ENCODE measurements at regions not wholly inside any gene's neighbourhood (a gene's known extent, or its start where the extent isn't known, plus 50 kb on each side); places are given as distances from the start of the nearest gene placed in this dataset.

- Histone ChIP-seq H3K4me1 (ENCODE audit: low read length) (no peaks in the 10 kb centered on the region), H3K9me3 (ENCODE audit: insufficient read depth, low read length) (no peaks in the 10 kb centered on the region), H4K20me1 (ENCODE audit: insufficient read depth, low read length) (no peaks in the 10 kb centered on the region), H3K27me3 (ENCODE audit: low read depth, low read length) (no peaks in the 10 kb centered on the region), H3K27ac (ENCODE audit: low read length) (no peak overlapping the region), H3K4me3 (ENCODE audit: low read length) (no peak overlapping the region), H2AFZ (ENCODE audit: low read depth, low read length) (no peak overlapping the region), H3K9ac (ENCODE audit: low read length) (no peak overlapping the region), H3K4me2 (ENCODE audit: low read length) (no peak overlapping the region), H3K36me3 (replicated peaks; ENCODE audit: low read depth, low read length) (no peaks in the 10 kb centered on the region), H3K79me2 (ENCODE audit: low read length) (no peaks in the 10 kb centered on the region)
- TF ChIP-seq CTCF (IDR thresholded peaks at IDR 0.05; ENCODE audit: low read depth, low read length) (no peak), EZH2phosphoT487 (IDR thresholded peaks at IDR 0.05; ENCODE audit: low read depth) (no peak)
Observed at GRCh38 chr10:130800281-130800680, 511.2 kb downstream of the TCERG1L start.

- no peak for TF ChIP-seq CTCF (IDR thresholded peaks at IDR 0.05; ENCODE audit: low read depth, low read length)
- Histone ChIP-seq H3K9me3 (ENCODE audit: insufficient read depth, low read length) (no peaks in the 10 kb centered on the region), H3K27ac (ENCODE audit: low read length) (no peak overlapping the region), H4K20me1 (ENCODE audit: insufficient read depth, low read length) (no peaks in the 10 kb centered on the region), H3K4me2 (ENCODE audit: low read length) (no peak overlapping the region), H3K36me3 (replicated peaks; ENCODE audit: low read depth, low read length) (no peaks in the 10 kb centered on the region), H3K79me2 (ENCODE audit: low read length) (no peaks in the 10 kb centered on the region), H3K9ac (ENCODE audit: low read length) (no peak overlapping the region), H2AFZ (ENCODE audit: low read depth, low read length) (no peak overlapping the region), H3K27me3 (ENCODE audit: low read depth, low read length) (no peaks in the 10 kb centered on the region), H3K4me1 (ENCODE audit: low read length) (no peaks in the 10 kb centered on the region), H3K4me3 (ENCODE audit: low read length) (no peak overlapping the region)
Observed at GRCh38 chr10:130801276-130801675, 510.2 kb downstream of the TCERG1L start.

GRCh38 chr10:130801784-130802183 is 509.7 kb downstream of the TCERG1L start:
- no peaks in the 10 kb centered on the region for H4K20me1 ChIP-seq (ENCODE audit: insufficient read depth, low read length)
- no peaks in the 10 kb centered on the region for H3K4me1 ChIP-seq (ENCODE audit: low read length)
- H3K27ac ChIP-seq (ENCODE audit: low read length) = no peak overlapping the region
- no peaks in the 10 kb centered on the region for H3K79me2 ChIP-seq (ENCODE audit: low read length)
- H2AFZ ChIP-seq (ENCODE audit: low read depth, low read length) = no peak overlapping the region
- H3K4me3 ChIP-seq (ENCODE audit: low read length) = no peak overlapping the region
- TF ChIP-seq CTCF (IDR thresholded peaks at IDR 0.05; ENCODE audit: low read depth, low read length) (no peak), EZH2phosphoT487 (IDR thresholded peaks at IDR 0.05; ENCODE audit: low read depth) (no peak)
- no peak overlapping the region for H3K9ac ChIP-seq (ENCODE audit: low read length)
- no peaks in the 10 kb centered on the region for H3K27me3 ChIP-seq (ENCODE audit: low read depth, low read length)
- no peaks in the 10 kb centered on the region for H3K9me3 ChIP-seq (ENCODE audit: insufficient read depth, low read length)
- H3K4me2 ChIP-seq (ENCODE audit: low read length) = no peak overlapping the region
- H3K36me3 ChIP-seq (replicated peaks; ENCODE audit: low read depth, low read length) = no peaks in the 10 kb centered on the region

- Histone ChIP-seq H3K9me3 (ENCODE audit: insufficient read depth, low read length) (no peaks in the 10 kb centered on the region), H3K79me2 (ENCODE audit: low read length) (no peaks in the 10 kb centered on the region), H3K27me3 (ENCODE audit: low read depth, low read length) (no peaks in the 10 kb centered on the region), H4K20me1 (ENCODE audit: insufficient read depth, low read length) (no peaks in the 10 kb centered on the region), H3K4me1 (ENCODE audit: low read length) (no peaks in the 10 kb centered on the region), H3K4me2 (ENCODE audit: low read length) (no peak overlapping the region), H3K27ac (ENCODE audit: low read length) (no peak overlapping the region), H3K36me3 (replicated peaks; ENCODE audit: low read depth, low read length) (no peaks in the 10 kb centered on the region), H3K9ac (ENCODE audit: low read length) (no peak overlapping the region), H2AFZ (ENCODE audit: low read depth, low read length) (no peak overlapping the region), H3K4me3 (ENCODE audit: low read length) (no peak overlapping the region)
- TF ChIP-seq EZH2phosphoT487 (IDR thresholded peaks at IDR 0.05; ENCODE audit: low read depth) (no peak), CTCF (IDR thresholded peaks at IDR 0.05; ENCODE audit: low read depth, low read length) (no peak)
Observed at GRCh38 chr10:130802301-130802700, 509.2 kb downstream of the TCERG1L start.

Measured in OCI-LY3 (cell line).